NCI-H524 (cell line): ENCODE measurements at regions not wholly inside any gene's neighbourhood (a gene's known extent, or its start where the extent isn't known, plus 50 kb on each side); places are given as distances from the start of the nearest gene placed in this dataset.
A peak's percentile ranks its signal among the peaks of the same experiment; 100 is the strongest.

Source experiments
- DNase-seq, 2 experiments: peaks; one replicate each; lab custom pipeline; 2025; lab: John Stamatoyannopoulos, UW

GRCh38 chr9:73655831-73656230 is 504.2 kb downstream of the ANXA1 start:
- no peak for DNase-seq

GRCh38 chr9:73665253-73665652 is 513.6 kb downstream of the ANXA1 start:
- no peak for DNase-seq

GRCh38 chr9:73667749-73668148 is 516.1 kb downstream of the ANXA1 start:
- DNase-seq: no peak

GRCh38 chr9:73680831-73681230 is 529.2 kb downstream of the ANXA1 start:
- no peak for DNase-seq

GRCh38 chr9:73682789-73683188 is 531.1 kb downstream of the ANXA1 start:
- DNase-seq: no peak

- peak in 1 of 2 experiments; percentile 2 for DNase-seq
Observed at GRCh38 chr9:73683862-73684591, 532.4 kb downstream of the ANXA1 start.

GRCh38 chr9:73684601-73685000 is 532.9 kb downstream of the ANXA1 start:
- DNase-seq: no peak

GRCh38 chr9:73685786-73686185 is 534.1 kb downstream of the ANXA1 start:
- no peak for DNase-seq

- DNase-seq: no peak
Observed at GRCh38 chr9:73689051-73689870, 537.6 kb downstream of the ANXA1 start.

GRCh38 chr9:73701415-73702057 is 549.9 kb downstream of the ANXA1 start:
- DNase-seq: no peak

- DNase-seq: no peak
Observed at GRCh38 chr9:73714294-73714693, 562.6 kb downstream of the ANXA1 start.

GRCh38 chr9:73715591-73715990 is 563.9 kb downstream of the ANXA1 start:
- DNase-seq: no peak

GRCh38 chr9:73719660-73720059 is 568.0 kb downstream of the ANXA1 start:
- DNase-seq: no peak

GRCh38 chr9:73720601-73721000 is 568.9 kb downstream of the ANXA1 start:
- no peak for DNase-seq

- DNase-seq: no peak
Observed at GRCh38 chr9:73736270-73736669, 584.6 kb downstream of the ANXA1 start.

GRCh38 chr9:73738741-73739530 is 587.3 kb downstream of the ANXA1 start:
- DNase-seq: no peak

GRCh38 chr9:73741316-73741715 is 589.7 kb downstream of the ANXA1 start:
- DNase-seq: no peak

GRCh38 chr9:73742412-73742811 is 590.7 kb downstream of the ANXA1 start:
- no peak for DNase-seq

- DNase-seq: no peak
Observed at GRCh38 chr9:73743826-73744225, 592.2 kb downstream of the ANXA1 start.

- no peak for DNase-seq
Observed at GRCh38 chr9:73745598-73745997, 593.9 kb downstream of the ANXA1 start.

- no peak for DNase-seq
Observed at GRCh38 chr9:73753171-73753570, 601.5 kb downstream of the ANXA1 start.

GRCh38 chr9:73761905-73762304 is 610.2 kb downstream of the ANXA1 start:
- no peak for DNase-seq
